Suprapubic skin (tissue), 4 donors: ENCODE measurements at regions not wholly inside any gene's neighbourhood (a gene's known extent, or its start where the extent isn't known, plus 50 kb on each side); places are given as distances from the start of the nearest gene placed in this dataset.

Source experiments
- DNase-seq, 2 donors: peaks; one replicate each; pipeline ENCODE4 v3.0.0-alpha.2; 2019; ENCODE audit warnings: low spot score in 2 of 2
- H3K27ac ChIP-seq: fragments of 200-600 bp; sonication (generic); one replicate; pipeline ENCODE4 v1.5.1; 2019
- H3K27me3 ChIP-seq: fragments of 200-600 bp; sonication (generic); one replicate; pipeline ENCODE4 v1.5.1; 2019
- H3K36me3 ChIP-seq: fragments of 200-600 bp; sonication (generic); one replicate; pipeline ENCODE4 v1.5.1; 2019
- H3K4me1 ChIP-seq: fragments of 200-600 bp; sonication (generic); one replicate; pipeline ENCODE4 v1.5.1; 2019
- H3K4me3 ChIP-seq: fragments of 200-600 bp; sonication (generic); one replicate; pipeline ENCODE4 v1.5.1; 2019; ENCODE audit warnings: mild to moderate bottlenecking
- H3K9me3 ChIP-seq: fragments of 200-600 bp; sonication (generic); one replicate; pipeline ENCODE4 v1.5.1; 2019
- CTCF ChIP-seq, 2 donors: fragments of 200-600 bp in 1 of 2; fragments of 450-650 bp in 1 of 2; sonication (generic) in 1 of 2; IDR thresholded peaks; one replicate each; pipeline ENCODE4 v1.5.1; 2016 to 2019; ENCODE audit warnings: antibody characterized with exemption in 2 of 2, mild to moderate bottlenecking in 1 of 2, moderate library complexity in 1 of 2
- EP300 ChIP-seq: sonication (generic); formaldehyde crosslinking; IDR thresholded peaks from one replicate; pipeline ENCODE4 v1.6.1; 2017; ENCODE audit warnings: antibody characterized with exemption
- POLR2A ChIP-seq, 2 donors: fragments of 450-650 bp; IDR thresholded peaks; one replicate each; pipeline ENCODE4 v1.6.1; 2017; ENCODE audit warnings: antibody characterized with exemption in 2 of 2, mild to moderate bottlenecking in 2 of 2, moderate library complexity in 2 of 2
- POLR2AphosphoS5 ChIP-seq, 3 donors: sonication (generic); formaldehyde crosslinking; IDR thresholded peaks; one replicate each; pipeline ENCODE4 v1.6.1; 2017; ENCODE audit warnings: antibody characterized with exemption in 3 of 3
- WGBS: methylation state at CpG from one replicate; pipeline ENCODE4 v1.1.5; 2018; 5-methylcytosine and 5-hydroxymethylcytosine counted together

- DNase-seq, result no peak
These were observed 90.6 kb downstream of the ERMARD start for GRCh38 chr6:169841907-169842606.

GRCh38 chr6:169841251-169841650 lies 89.8 kb downstream of the ERMARD start:
- H3K9me3 ChIP-seq, result no peaks in the 10 kb centered on the region
- H3K4me1 ChIP-seq, result no peaks in the 10 kb centered on the region
- H3K4me3 ChIP-seq, result no peak overlapping the region
- no peaks in the 10 kb centered on the region for H3K36me3 ChIP-seq
- no peak overlapping the region for H3K27ac ChIP-seq
- DNase-seq, result no peak
- H3K27me3 ChIP-seq, result peaks cover 40% of the 10 kb centered on the region
- 94% methylated on average over 6 of the region's 6 CpGs for WGBS
- TF ChIP-seq CTCF (IDR thresholded peaks at IDR 0.05) (no peak), POLR2AphosphoS5 (IDR thresholded peaks at IDR 0.05) (no peak), EP300 (no peak), POLR2A (IDR thresholded peaks at IDR 0.05) (no peak)

More at GRCh38 chr6:169841907-169842606, 90.6 kb downstream of the ERMARD start:
- no peaks in the 10 kb centered on the region for H3K36me3 ChIP-seq
- H3K9me3 ChIP-seq, result no peaks in the 10 kb centered on the region
- 83% methylated on average over 13 of the region's 13 CpGs for WGBS
- H3K4me3 ChIP-seq, result no peak overlapping the region
- no peaks in the 10 kb centered on the region for H3K4me1 ChIP-seq
- no peak for TF ChIP-seq EP300
- no peak for TF ChIP-seq POLR2A (IDR thresholded peaks at IDR 0.05)
- no peak for TF ChIP-seq CTCF (IDR thresholded peaks at IDR 0.05)
- no peak for TF ChIP-seq POLR2AphosphoS5 (IDR thresholded peaks at IDR 0.05)
- H3K27ac ChIP-seq, result no peak overlapping the region
- peaks cover 39% of the 10 kb centered on the region for H3K27me3 ChIP-seq

GRCh38 chr6:169839898-169840631 lies 88.6 kb downstream of the ERMARD start:
- 84% methylated on average over 25 of the region's 25 CpGs for WGBS
- TF ChIP-seq CTCF (IDR thresholded peaks at IDR 0.05), result no peak
- no peak for TF ChIP-seq POLR2AphosphoS5 (IDR thresholded peaks at IDR 0.05)
- TF ChIP-seq EP300, result no peak
- no peak for TF ChIP-seq POLR2A (IDR thresholded peaks at IDR 0.05)
- Histone ChIP-seq H3K4me3 (no peak overlapping the region), H3K27ac (no peak overlapping the region), H3K4me1 (no peaks in the 10 kb centered on the region), H3K27me3 (peaks cover 33% of the 10 kb centered on the region), H3K9me3 (no peaks in the 10 kb centered on the region), H3K36me3 (no peaks in the 10 kb centered on the region)
- DNase-seq, result no peak

GRCh38 chr6:169839493-169839892 lies 88.1 kb downstream of the ERMARD start:
- TF ChIP-seq POLR2AphosphoS5 (IDR thresholded peaks at IDR 0.05) (no peak), POLR2A (IDR thresholded peaks at IDR 0.05) (no peak), CTCF (IDR thresholded peaks at IDR 0.05) (no peak), EP300 (no peak)
- no peaks in the 10 kb centered on the region for H3K4me1 ChIP-seq
- H3K9me3 ChIP-seq, result no peaks in the 10 kb centered on the region
- H3K27ac ChIP-seq, result no peak overlapping the region
- DNase-seq, result no peak
- WGBS, result 93% methylated on average over 4 of the region's 10 CpGs
- H3K4me3 ChIP-seq, result no peak overlapping the region
- peaks cover 29% of the 10 kb centered on the region for H3K27me3 ChIP-seq
- no peaks in the 10 kb centered on the region for H3K36me3 ChIP-seq

GRCh38 chr6:169839029-169839481 lies 87.6 kb downstream of the ERMARD start:
- no peaks in the 10 kb centered on the region for H3K9me3 ChIP-seq
- peaks cover 29% of the 10 kb centered on the region for H3K27me3 ChIP-seq
- no peak overlapping the region for H3K4me3 ChIP-seq
- TF ChIP-seq POLR2AphosphoS5 (IDR thresholded peaks at IDR 0.05) (no peak), CTCF (IDR thresholded peaks at IDR 0.05) (no peak), EP300 (no peak), POLR2A (IDR thresholded peaks at IDR 0.05) (no peak)
- WGBS, result 87% methylated on average over 24 of the region's 27 CpGs
- no peaks in the 10 kb centered on the region for H3K4me1 ChIP-seq
- no peaks in the 10 kb centered on the region for H3K36me3 ChIP-seq
- H3K27ac ChIP-seq, result no peak overlapping the region
- DNase-seq, result no peak
